Gastrocnemius medialis (tissue), 4 donors: ENCODE measurements at regions not wholly inside any gene's neighbourhood (a gene's known extent, or its start where the extent isn't known, plus 50 kb on each side); places are given as distances from the start of the nearest gene placed in this dataset.
"Not testable (repeated sequence)": the region's sequence is repeated elsewhere in the genome, so short reads cannot be mapped to it uniquely, and the experiment has no call there.

ENCODE experiments used
- POLR2A ChIP-seq, 2 donors: fragments of 450-650 bp; IDR thresholded peaks; one replicate each; pipeline ENCODE4 v1.6.1; 2017; ENCODE audit warnings: antibody characterized with exemption in 2 of 2, mild to moderate bottlenecking in 2 of 2, moderate library complexity in 2 of 2
- TF ChIP-seq, protein P1 (sequence below), 5 experiments: fragments of 450-650 bp in 3 of 5; fragments of 200-600 bp in 2 of 5; sonication (generic) in 2 of 5; IDR thresholded peaks in 4 of 5; conservative IDR thresholded peaks in 1 of 5; 1 replicate in 4 of 5; 2 replicates in 1 of 5; pipeline ENCODE4 v1.5.1; 2016 to 2019; ENCODE audit warnings: antibody characterized with exemption in 5 of 5, mild to moderate bottlenecking in 3 of 5, moderate library complexity in 3 of 5

DNA sequence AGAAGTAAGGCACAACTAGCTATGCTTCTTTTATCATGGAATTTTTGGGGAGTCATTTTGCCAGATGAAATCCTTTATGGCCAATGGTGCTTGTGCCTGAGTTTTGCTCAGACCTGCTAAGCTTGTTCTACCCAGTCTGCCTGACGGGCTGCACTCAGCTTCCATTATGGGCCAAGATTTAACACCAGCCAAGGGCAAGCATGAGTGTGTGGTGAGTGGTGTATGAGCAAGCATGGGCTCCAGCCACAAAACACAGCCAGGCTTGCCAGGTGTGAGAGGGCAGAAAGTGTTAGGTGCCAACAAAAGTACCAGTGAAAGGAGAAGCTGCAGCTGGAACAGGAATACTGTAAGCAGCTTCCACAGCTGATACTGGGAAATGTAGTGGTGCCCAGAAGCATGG, 130.2 kb upstream of the TSPY4 start:
- not testable (repeated sequence) for TF ChIP-seq POLR2A (IDR thresholded peaks at IDR 0.05)
- TF ChIP-seq, protein P1, sequence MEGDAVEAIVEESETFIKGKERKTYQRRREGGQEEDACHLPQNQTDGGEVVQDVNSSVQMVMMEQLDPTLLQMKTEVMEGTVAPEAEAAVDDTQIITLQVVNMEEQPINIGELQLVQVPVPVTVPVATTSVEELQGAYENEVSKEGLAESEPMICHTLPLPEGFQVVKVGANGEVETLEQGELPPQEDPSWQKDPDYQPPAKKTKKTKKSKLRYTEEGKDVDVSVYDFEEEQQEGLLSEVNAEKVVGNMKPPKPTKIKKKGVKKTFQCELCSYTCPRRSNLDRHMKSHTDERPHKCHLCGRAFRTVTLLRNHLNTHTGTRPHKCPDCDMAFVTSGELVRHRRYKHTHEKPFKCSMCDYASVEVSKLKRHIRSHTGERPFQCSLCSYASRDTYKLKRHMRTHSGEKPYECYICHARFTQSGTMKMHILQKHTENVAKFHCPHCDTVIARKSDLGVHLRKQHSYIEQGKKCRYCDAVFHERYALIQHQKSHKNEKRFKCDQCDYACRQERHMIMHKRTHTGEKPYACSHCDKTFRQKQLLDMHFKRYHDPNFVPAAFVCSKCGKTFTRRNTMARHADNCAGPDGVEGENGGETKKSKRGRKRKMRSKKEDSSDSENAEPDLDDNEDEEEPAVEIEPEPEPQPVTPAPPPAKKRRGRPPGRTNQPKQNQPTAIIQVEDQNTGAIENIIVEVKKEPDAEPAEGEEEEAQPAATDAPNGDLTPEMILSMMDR (IDR thresholded peaks at IDR 0.05 in 4 of 5, conservative IDR thresholded peaks at IDR 0.05 in 1 of 5): not testable (repeated sequence)
